ENCODE measurements at regions not wholly inside any gene's neighbourhood (a gene's known extent, or its start where the extent isn't known, plus 50 kb on each side); places are given as distances from the start of the nearest gene placed in this dataset.

DNA sequence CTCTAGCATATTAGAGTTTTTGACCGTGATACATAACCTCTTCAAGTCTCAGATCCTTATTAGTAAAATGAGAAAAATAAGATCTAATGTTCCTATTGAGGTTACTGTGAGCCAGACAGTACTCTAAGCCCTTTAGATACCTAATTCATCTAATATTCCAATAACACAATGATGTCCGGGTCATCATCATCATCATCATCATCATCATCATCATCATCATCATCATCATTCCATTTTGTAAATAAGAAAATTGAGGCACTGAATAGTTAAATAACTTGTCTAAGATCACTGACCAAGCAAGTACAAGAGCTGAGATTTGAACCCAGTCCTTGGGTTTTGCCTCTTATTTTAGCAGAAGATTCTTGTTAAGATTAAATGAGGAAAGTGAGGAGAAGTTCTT, 643.0 kb downstream of the HDGFL1 start:
- Histone ChIP-seq H3K36me3 (ENCODE audit: control insufficient read depth in 2 of 2, extremely low read depth in 1 of 2, insufficient read depth in 1 of 2, low read length in 1 of 2) (no peaks in the 10 kb centered on the region), H3K27ac (ENCODE audit: low read length) (no peak overlapping the region), H3K4me3 (ENCODE audit: control insufficient read depth in 1 of 2, extremely low read depth in 1 of 2, low read length in 1 of 2) (no peak overlapping the region), H3K4me1 (ENCODE audit: control insufficient read depth in 1 of 2, extremely low read depth in 1 of 2, insufficient read depth in 2 of 2, low read length in 2 of 2) (no peaks in the 10 kb centered on the region), H3K9me3 (no peaks in the 10 kb centered on the region), H3K27me3 (replicated peaks in 1 of 2; ENCODE audit: control insufficient read depth in 2 of 2, extremely low read depth in 1 of 2, insufficient read depth in 2 of 2, low read length in 1 of 2) (no peaks in the 10 kb centered on the region)
- Mint-ChIP-seq H3K36me3 (no peaks in the 10 kb centered on the region), H3K27me3 (peaks cover 0 to 3% of the 10 kb centered on the region in 2 donors), H3K27ac (no peak overlapping the region), H3K4me1 (no peaks in the 10 kb centered on the region), H3K9me3 (peaks cover 21 to 25% (median 24%) of the 10 kb centered on the region in 3 donors), H3K4me3 (no peak overlapping the region)
- ChIA-PET POLR2A (no interaction called here), CTCF (no interaction called here)
- DNase-seq (no peak), ATAC-seq (replicated peaks in 1 of 4) (no peak)
- no CpG with 5 or more reads among the region's 2 CpGs for WGBS (ENCODE audit: insufficient coverage)

DNA sequence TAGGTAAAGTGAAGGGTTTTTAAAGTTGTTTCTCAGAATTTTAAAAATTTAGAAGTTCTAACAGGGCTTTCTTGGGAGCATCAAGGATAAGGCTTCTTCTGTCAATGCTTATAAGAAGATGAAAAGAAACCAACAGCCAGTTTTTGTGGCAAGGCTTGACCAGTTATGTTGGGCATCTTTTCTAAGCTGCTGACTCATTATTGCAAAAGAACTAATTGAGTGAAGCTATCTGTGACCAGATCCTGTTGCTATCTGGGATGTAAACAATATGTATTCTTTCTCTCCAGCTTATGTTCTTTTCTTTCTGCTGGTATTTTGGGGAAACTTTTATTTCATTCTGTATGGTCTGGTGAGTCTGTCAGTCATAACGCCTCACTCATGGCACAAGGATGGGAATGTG, 643.8 kb downstream of the HDGFL1 start:
- Histone ChIP-seq H3K9me3 (no peaks in the 10 kb centered on the region), H3K4me1 (ENCODE audit: control insufficient read depth in 1 of 2, extremely low read depth in 1 of 2, insufficient read depth in 2 of 2, low read length in 2 of 2) (no peaks in the 10 kb centered on the region), H3K4me3 (ENCODE audit: control insufficient read depth in 1 of 2, extremely low read depth in 1 of 2, low read length in 1 of 2) (no peak overlapping the region), H3K27me3 (replicated peaks in 1 of 2; ENCODE audit: control insufficient read depth in 2 of 2, extremely low read depth in 1 of 2, insufficient read depth in 2 of 2, low read length in 1 of 2) (no peaks in the 10 kb centered on the region), H3K36me3 (ENCODE audit: control insufficient read depth in 2 of 2, extremely low read depth in 1 of 2, insufficient read depth in 1 of 2, low read length in 1 of 2) (no peaks in the 10 kb centered on the region), H3K27ac (ENCODE audit: low read length) (no peak overlapping the region)
- DNase-seq (no peak), ATAC-seq (replicated peaks in 1 of 4) (no peak)
- Mint-ChIP-seq H3K4me1 (no peaks in the 10 kb centered on the region), H3K36me3 (no peaks in the 10 kb centered on the region), H3K27me3 (peaks cover 0 to 3% of the 10 kb centered on the region in 2 donors), H3K4me3 (no peak overlapping the region), H3K9me3 (peaks cover 17 to 21% (median 18%) of the 10 kb centered on the region in 3 donors), H3K27ac (no peak overlapping the region)
- CTCF ChIA-PET, result no interaction called here
- WGBS (ENCODE audit: insufficient coverage), result no CpG with 5 or more reads among the region's 1 CpG
- POLR2A ChIA-PET, result no interaction called here

DNA sequence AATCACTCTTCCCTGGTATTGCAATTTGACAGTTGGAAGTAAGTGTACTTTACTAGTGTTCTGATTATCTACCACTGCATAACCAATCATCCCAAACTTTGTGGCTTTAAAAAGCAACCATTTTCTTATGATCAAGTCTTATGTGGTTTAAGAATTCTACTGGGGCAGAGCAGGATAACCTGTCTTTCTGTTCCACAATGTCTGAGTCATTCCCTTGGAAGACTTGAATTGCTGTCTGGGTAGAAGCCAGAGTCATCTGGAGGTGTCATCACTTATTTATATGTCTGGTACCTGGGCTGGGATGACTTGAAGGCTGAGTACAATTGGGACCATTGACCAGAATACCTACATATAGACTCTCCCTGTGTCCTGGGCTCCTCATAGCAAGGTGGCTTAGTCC, 644.3 kb downstream of the HDGFL1 start:
- POLR2A ChIA-PET, result no interaction called here
- Mint-ChIP-seq H3K36me3 (no peaks in the 10 kb centered on the region), H3K27me3 (peaks cover 0 to 3% of the 10 kb centered on the region in 2 donors), H3K4me3 (no peak overlapping the region), H3K4me1 (no peaks in the 10 kb centered on the region), H3K9me3 (peaks cover 12 to 17% (median 13%) of the 10 kb centered on the region in 3 donors), H3K27ac (no peak overlapping the region)
- ATAC-seq (replicated peaks in 1 of 4) (no peak), DNase-seq (no peak)
- H3K36me3 ChIP-seq (ENCODE audit: control insufficient read depth in 2 of 2, extremely low read depth in 1 of 2, insufficient read depth in 1 of 2, low read length in 1 of 2), result no peaks in the 10 kb centered on the region
- H3K4me3 ChIP-seq (ENCODE audit: control insufficient read depth in 1 of 2, extremely low read depth in 1 of 2, low read length in 1 of 2), result no peak overlapping the region
- no peaks in the 10 kb centered on the region for H3K27me3 ChIP-seq (replicated peaks in 1 of 2; ENCODE audit: control insufficient read depth in 2 of 2, extremely low read depth in 1 of 2, insufficient read depth in 2 of 2, low read length in 1 of 2)
- no peaks in the 10 kb centered on the region for H3K9me3 ChIP-seq
- no peaks in the 10 kb centered on the region for H3K4me1 ChIP-seq (ENCODE audit: control insufficient read depth in 1 of 2, extremely low read depth in 1 of 2, insufficient read depth in 2 of 2, low read length in 2 of 2)
- CTCF ChIA-PET, result no interaction called here
- no peak overlapping the region for H3K27ac ChIP-seq (ENCODE audit: low read length)

DNA sequence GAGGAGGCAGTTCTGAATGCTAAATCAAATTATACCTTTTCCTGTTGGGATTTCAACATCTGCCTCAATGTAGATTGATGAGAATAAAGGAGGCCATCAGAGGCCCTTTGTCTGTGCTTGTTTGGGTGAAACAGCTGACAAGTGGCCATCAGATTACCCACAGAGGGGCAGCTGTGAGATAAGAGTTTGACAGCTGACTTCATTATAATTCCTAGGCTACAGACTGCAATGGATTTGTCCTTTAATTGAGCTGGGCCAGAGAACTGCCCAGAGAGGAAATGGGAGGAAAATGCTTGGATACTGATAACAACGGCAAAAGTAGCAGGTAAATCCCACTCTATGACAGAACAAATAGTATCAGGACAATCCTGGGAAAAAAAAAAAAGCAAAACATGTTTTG, 649.4 kb downstream of the HDGFL1 start:
- WGBS (ENCODE audit: insufficient coverage), result no CpG with 5 or more reads among the region's 1 CpG
- Mint-ChIP-seq H3K4me1 (no peaks in the 10 kb centered on the region), H3K9me3 (peaks cover 2 to 5% (median 4%) of the 10 kb centered on the region in 3 donors), H3K36me3 (no peaks in the 10 kb centered on the region), H3K27ac (no peak overlapping the region), H3K4me3 (no peak overlapping the region), H3K27me3 (peaks cover 0 to 3% of the 10 kb centered on the region in 2 donors)
- ChIA-PET CTCF (no interaction called here), POLR2A (no interaction called here)
- no peak overlapping the region for H3K27ac ChIP-seq (ENCODE audit: low read length)
- ATAC-seq (replicated peaks in 1 of 4) (no peak), DNase-seq (no peak)
- no peaks in the 10 kb centered on the region for H3K36me3 ChIP-seq (ENCODE audit: control insufficient read depth in 2 of 2, extremely low read depth in 1 of 2, insufficient read depth in 1 of 2, low read length in 1 of 2)
- H3K27me3 ChIP-seq (replicated peaks in 1 of 2; ENCODE audit: control insufficient read depth in 2 of 2, extremely low read depth in 1 of 2, insufficient read depth in 2 of 2, low read length in 1 of 2), result no peaks in the 10 kb centered on the region
- no peaks in the 10 kb centered on the region for H3K4me1 ChIP-seq (ENCODE audit: control insufficient read depth in 1 of 2, extremely low read depth in 1 of 2, insufficient read depth in 2 of 2, low read length in 2 of 2)
- no peak overlapping the region for H3K4me3 ChIP-seq (ENCODE audit: control insufficient read depth in 1 of 2, extremely low read depth in 1 of 2, low read length in 1 of 2)
- no peaks in the 10 kb centered on the region for H3K9me3 ChIP-seq

- Mint-ChIP-seq H3K9me3 (peaks cover 0 to 30% (median 17%) of the 10 kb centered on the region in 3 donors), H3K4me3 (no peak overlapping the region), H3K4me1 (no peaks in the 10 kb centered on the region), H3K27me3 (no peaks in the 10 kb centered on the region), H3K36me3 (no peaks in the 10 kb centered on the region), H3K27ac (no peak overlapping the region)
- no peaks in the 10 kb centered on the region for H3K27me3 ChIP-seq (replicated peaks in 1 of 2; ENCODE audit: control insufficient read depth in 2 of 2, extremely low read depth in 1 of 2, insufficient read depth in 2 of 2, low read length in 1 of 2)
- ChIA-PET POLR2A (no interaction called here), CTCF (no interaction called here)
- H3K36me3 ChIP-seq (ENCODE audit: control insufficient read depth in 2 of 2, extremely low read depth in 1 of 2, insufficient read depth in 1 of 2, low read length in 1 of 2), result no peaks in the 10 kb centered on the region
- H3K9me3 ChIP-seq, result no peaks in the 10 kb centered on the region
- DNase-seq (no peak), ATAC-seq (replicated peaks in 1 of 4) (no peak)
- no peaks in the 10 kb centered on the region for H3K4me1 ChIP-seq (ENCODE audit: control insufficient read depth in 1 of 2, extremely low read depth in 1 of 2, insufficient read depth in 2 of 2, low read length in 2 of 2)
- no peak overlapping the region for H3K4me3 ChIP-seq (ENCODE audit: control insufficient read depth in 1 of 2, extremely low read depth in 1 of 2, low read length in 1 of 2)
- H3K27ac ChIP-seq (ENCODE audit: low read length), result no peak overlapping the region
- WGBS (ENCODE audit: insufficient coverage), result no CpG with 5 or more reads among the region's 1 CpG
Observed at GRCh38 chr6:23222724-23223123, 653.4 kb downstream of the HDGFL1 start.

GRCh38 chr6:23224540-23224939, 655.2 kb downstream of the HDGFL1 start:
- no peaks in the 10 kb centered on the region for H3K9me3 ChIP-seq
- no peaks in the 10 kb centered on the region for H3K27me3 ChIP-seq (replicated peaks in 1 of 2; ENCODE audit: control insufficient read depth in 2 of 2, extremely low read depth in 1 of 2, insufficient read depth in 2 of 2, low read length in 1 of 2)
- 100% methylated on average over 1 of the region's 1 CpG for WGBS (ENCODE audit: insufficient coverage)
- peaks cover 0 to 34% (median 17%) of the 10 kb centered on the region in 3 donors for H3K9me3 Mint-ChIP-seq
- H3K4me3 Mint-ChIP-seq, result no peak overlapping the region
- H3K36me3 ChIP-seq (ENCODE audit: control insufficient read depth in 2 of 2, extremely low read depth in 1 of 2, insufficient read depth in 1 of 2, low read length in 1 of 2), result no peaks in the 10 kb centered on the region
- H3K4me3 ChIP-seq (ENCODE audit: control insufficient read depth in 1 of 2, extremely low read depth in 1 of 2, low read length in 1 of 2), result no peak overlapping the region
- DNase-seq (no peak), ATAC-seq (replicated peaks in 1 of 4) (no peak)
- H3K36me3 Mint-ChIP-seq, result no peaks in the 10 kb centered on the region
- H3K27me3 Mint-ChIP-seq, result no peaks in the 10 kb centered on the region
- no peak overlapping the region for H3K27ac ChIP-seq (ENCODE audit: low read length)
- no peaks in the 10 kb centered on the region for H3K4me1 ChIP-seq (ENCODE audit: control insufficient read depth in 1 of 2, extremely low read depth in 1 of 2, insufficient read depth in 2 of 2, low read length in 2 of 2)
- H3K27ac Mint-ChIP-seq, result no peak overlapping the region
- ChIA-PET CTCF (no interaction called here), POLR2A (no interaction called here)
- H3K4me1 Mint-ChIP-seq, result no peaks in the 10 kb centered on the region

DNA sequence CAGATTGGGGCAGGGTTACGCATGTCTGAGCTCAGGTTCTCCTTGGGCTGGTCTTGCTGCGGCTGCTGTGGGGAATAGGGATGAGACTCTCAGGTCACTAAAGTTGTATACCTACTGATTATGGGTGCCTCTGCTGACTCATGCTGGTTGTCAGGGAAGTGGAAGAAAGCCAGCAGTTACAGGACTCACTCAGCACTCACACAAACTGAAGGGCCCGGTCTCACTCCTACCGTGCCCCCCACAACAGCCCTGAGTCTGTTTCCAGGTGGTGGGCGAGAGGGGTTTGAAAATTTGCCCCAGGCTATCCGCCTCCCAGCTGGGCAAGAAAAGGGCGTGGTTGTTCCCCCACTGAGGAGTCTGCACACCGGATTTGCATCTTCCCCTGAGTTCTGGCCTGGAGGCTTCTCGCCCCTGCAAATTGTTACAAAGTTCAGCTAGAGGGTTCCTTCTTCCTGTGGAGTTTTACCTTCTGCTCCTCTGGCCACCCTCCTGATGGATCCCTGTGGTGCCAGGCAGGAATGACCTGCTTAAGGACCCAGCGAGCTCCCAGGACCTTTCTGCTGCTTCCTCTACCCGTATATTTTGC, 659.2 kb downstream of the HDGFL1 start:
- Mint-ChIP-seq H3K27me3 (no peaks in the 10 kb centered on the region), H3K27ac (no peak overlapping the region), H3K4me3 (no peak overlapping the region), H3K36me3 (no peaks in the 10 kb centered on the region), H3K9me3 (peaks cover 0 to 43% (median 13%) of the 10 kb centered on the region in 3 donors), H3K4me1 (no peaks in the 10 kb centered on the region)
- H3K27me3 ChIP-seq (replicated peaks in 1 of 2; ENCODE audit: control insufficient read depth in 2 of 2, extremely low read depth in 1 of 2, insufficient read depth in 2 of 2, low read length in 1 of 2), result no peaks in the 10 kb centered on the region
- H3K4me3 ChIP-seq (ENCODE audit: control insufficient read depth in 1 of 2, extremely low read depth in 1 of 2, low read length in 1 of 2), result no peak overlapping the region
- H3K27ac ChIP-seq (ENCODE audit: low read length), result no peak overlapping the region
- no peaks in the 10 kb centered on the region for H3K9me3 ChIP-seq
- DNase-seq (no peak), ATAC-seq (replicated peaks in 1 of 4) (no peak)
- 81% methylated on average over 7 of the region's 11 CpGs for WGBS (ENCODE audit: insufficient coverage)
- no peaks in the 10 kb centered on the region for H3K4me1 ChIP-seq (ENCODE audit: control insufficient read depth in 1 of 2, extremely low read depth in 1 of 2, insufficient read depth in 2 of 2, low read length in 2 of 2)
- POLR2A ChIA-PET, result no interaction called here
- CTCF ChIA-PET, result no interaction called here
- H3K36me3 ChIP-seq (ENCODE audit: control insufficient read depth in 2 of 2, extremely low read depth in 1 of 2, insufficient read depth in 1 of 2, low read length in 1 of 2), result no peaks in the 10 kb centered on the region

All from T-cell (primary cell).